ENCODE measurements at regions not wholly inside any gene's neighbourhood (a gene's known extent, or its start where the extent isn't known, plus 50 kb on each side); places are given as distances from the start of the nearest gene placed in this dataset.
"Not testable (repeated sequence)": the region's sequence is repeated elsewhere in the genome, so short reads cannot be mapped to it uniquely, and the experiment has no call there.

DNA sequence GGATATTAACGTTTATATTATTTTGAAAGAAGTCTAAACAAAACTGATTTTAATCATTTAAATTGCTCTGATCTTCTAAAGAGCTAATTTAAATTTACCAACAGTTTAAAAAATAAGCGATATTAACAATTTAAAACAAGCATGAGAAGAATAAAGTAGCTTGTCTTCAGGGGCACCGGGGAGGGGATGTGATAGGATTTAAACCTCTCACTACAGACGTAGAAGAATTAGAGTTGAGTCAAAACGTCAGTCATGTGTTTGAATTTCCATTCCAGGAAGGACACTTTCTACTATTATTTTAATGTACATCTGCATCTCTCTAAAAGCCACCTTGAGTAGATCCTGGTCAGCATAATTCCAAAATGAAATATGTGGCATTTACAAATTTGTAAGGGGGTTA is 58.2 kb upstream of the TPTE start:
- TF ChIP-seq CTCF (IDR thresholded peaks at IDR 0.05; ENCODE audit: insufficient read depth, missing control alignments) = no peak
- FAIRE-seq = no peak
- DNase-seq (ENCODE audit: insufficient read length, low spot score) = no peak

GRCh38 chr21:10464975-10465374 is 56.4 kb upstream of the TPTE start:
- no peak for DNase-seq (ENCODE audit: insufficient read length, low spot score)
- TF ChIP-seq CTCF (IDR thresholded peaks at IDR 0.05; ENCODE audit: insufficient read depth, missing control alignments) = no peak
- no peak for FAIRE-seq

GRCh38 chr21:10465524-10466110 is 55.8 kb upstream of the TPTE start:
- FAIRE-seq; DNase-seq (ENCODE audit: insufficient read length, low spot score): not testable (repeated sequence)

GRCh38 chr21:10466200-10466599 is 55.2 kb upstream of the TPTE start:
- no peak for FAIRE-seq
- TF ChIP-seq CTCF (IDR thresholded peaks at IDR 0.05; ENCODE audit: insufficient read depth, missing control alignments) = no peak
- DNase-seq (ENCODE audit: insufficient read length, low spot score) = no peak
